Stimulated activated naive CD8-positive, alpha-beta T cell treated with anti-CD3 and anti-CD28 coated beads, Interleukin-15, Interleukin-2, amounts not matched to agents 100 U/mL and 50 U/mL, for 24 hours (primary cell): ENCODE measurements at regions not wholly inside any gene's neighbourhood (a gene's known extent, or its start where the extent isn't known, plus 50 kb on each side); places are given as distances from the start of the nearest gene placed in this dataset.
"Not testable (repeated sequence)": the region's sequence is repeated elsewhere in the genome, so short reads cannot be mapped to it uniquely, and the experiment has no call there.

ENCODE experiments used
- ATAC-seq: fragments of 150-1000 bp; cut with Tn5 transposase; one replicate; pipeline ENCODE4 v1.10.0; 2021
- DNase-seq: peaks from one replicate; pipeline ENCODE4 v3.0.0; 2021

- ATAC-seq = no peak
- DNase-seq = no peak
Measured at GRCh38 chr10:123270221-123270620, 116.0 kb downstream of the BUB3 start.

DNA sequence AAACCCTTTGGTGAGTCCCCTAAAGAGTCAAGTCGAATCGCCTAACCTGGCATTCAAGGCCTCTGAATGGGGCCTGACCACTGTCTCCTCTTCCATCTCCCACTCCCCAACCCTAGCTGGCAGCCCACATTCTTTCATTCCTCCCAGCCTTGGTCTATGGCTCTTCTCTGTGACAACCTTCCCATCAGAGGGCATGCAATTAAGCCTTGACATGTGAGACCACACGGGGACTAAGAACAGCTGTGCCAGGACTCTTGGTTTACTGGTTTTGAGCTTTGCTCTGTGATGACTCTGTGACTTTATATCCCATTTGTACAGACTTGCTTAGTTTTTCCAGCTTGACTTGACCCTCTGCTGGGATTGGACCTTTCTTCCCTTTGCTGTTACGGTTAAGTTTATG, 116.6 kb downstream of the BUB3 start:
- no peak for ATAC-seq
- DNase-seq = no peak

DNA sequence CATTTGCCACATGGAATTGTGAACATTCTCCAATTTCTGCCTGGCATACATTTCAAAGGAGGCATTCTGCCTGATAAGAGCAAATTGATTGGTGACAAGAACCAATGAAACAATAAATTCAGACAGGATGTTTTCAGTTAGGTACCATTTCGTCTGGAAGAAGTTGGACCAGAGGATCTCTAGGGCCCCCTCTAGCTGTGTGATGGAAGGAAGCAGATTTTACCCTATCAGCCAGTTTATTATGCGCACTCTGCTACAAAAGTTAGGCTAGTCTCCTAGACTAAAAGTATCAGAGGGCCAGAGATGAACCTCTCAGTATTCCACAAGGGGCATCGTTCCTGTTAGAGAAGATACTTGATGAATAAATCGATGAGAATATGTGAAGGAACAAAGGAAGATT, 118.0 kb downstream of the BUB3 start:
- DNase-seq = no peak
- ATAC-seq = no peak

DNA sequence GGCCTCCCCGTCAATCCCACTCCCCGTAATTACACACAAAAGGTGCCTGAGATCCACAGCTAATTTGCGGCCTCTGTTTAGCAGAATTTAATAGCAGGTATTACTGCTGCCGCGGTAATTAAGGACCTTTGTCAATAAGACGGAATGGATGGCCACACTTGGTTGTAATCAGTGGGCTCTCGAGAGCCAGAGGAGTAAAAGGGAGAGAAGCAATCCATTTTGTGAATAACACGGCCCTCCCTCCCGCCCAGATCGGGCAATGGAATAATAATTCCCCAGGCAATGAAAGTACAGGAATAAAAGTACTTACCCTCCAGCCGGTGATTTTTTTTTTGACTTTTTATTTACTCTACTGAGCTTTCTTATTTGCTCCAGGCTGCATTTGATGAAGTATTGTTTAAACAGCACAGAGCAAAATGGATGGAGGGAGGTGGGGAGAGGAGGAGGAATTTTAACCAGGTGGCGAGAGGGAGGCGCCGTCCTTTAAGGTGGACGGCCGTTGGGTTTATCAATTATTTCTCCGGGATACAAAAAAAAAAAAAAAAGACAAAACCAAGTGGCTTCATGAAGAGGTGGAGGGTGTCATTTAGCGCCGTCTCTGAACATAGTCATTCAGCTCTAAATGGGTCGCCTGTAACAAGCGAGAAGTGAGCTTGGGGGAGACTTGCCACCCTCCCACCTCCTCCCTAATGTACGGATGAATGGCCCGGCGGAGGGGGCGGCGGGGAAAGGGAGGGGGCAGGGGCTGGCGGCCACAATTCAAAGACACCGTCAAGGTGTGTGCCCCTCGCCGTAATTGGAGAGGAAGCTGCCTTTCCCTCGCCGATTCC, 120.3 kb downstream of the BUB3 start:
- ATAC-seq (no peak), DNase-seq (no peak)

DNA sequence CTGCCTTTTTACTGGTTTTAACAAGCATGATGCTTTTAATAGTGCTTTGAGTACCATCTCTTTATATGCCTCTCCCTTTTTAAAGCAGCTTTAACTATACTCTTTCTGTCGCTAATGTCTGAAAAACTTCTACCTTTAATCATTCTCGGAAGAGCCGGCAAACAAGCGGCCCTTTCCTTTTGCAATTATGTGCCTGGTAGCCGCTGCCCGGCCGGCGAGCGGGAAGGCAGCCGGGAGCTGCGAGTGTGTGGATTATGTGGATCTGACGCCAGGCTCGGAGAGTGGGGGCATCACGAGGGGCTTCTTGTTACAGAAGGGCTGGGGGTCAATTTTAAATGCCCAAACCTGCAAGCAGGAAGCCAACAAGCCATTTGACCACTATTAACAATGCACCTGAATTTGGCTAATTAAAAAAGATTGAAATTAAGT, 120.9 kb downstream of the BUB3 start:
- DNase-seq = no peak
- no peak for ATAC-seq

GRCh38 chr10:123278445-123278844, 124.2 kb downstream of the BUB3 start:
- no peak for DNase-seq
- ATAC-seq = peak; percentile 63

- not testable (repeated sequence) for DNase-seq, ATAC-seq
Measured at GRCh38 chr10:123283371-123283770, 129.2 kb downstream of the BUB3 start.

DNA sequence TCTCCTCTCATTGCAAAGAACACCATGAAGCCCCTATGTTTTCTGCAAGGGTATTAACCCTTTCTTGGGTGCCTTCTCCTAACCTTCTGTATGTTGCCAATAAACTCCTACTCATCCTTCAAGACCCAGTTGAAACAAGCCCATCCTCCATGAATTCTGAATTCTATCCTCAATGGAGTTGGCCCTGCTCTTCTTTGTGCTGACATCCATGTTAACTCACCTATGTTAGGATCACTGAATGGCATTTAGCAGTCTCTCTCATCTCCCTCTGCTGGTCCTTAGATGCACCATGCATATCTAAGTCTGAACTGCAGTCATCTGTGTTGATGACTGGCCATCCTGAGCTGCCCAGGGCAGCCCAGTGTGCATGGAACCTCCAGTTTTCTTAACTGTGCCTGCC, 129.8 kb downstream of the BUB3 start:
- ATAC-seq (no peak), DNase-seq (no peak)

- ATAC-seq = peak; percentile 100
- peak; percentile 44 for DNase-seq
Measured at GRCh38 chr10:123287594-123288247, 133.5 kb downstream of the BUB3 start.

GRCh38 chr10:123289432-123289831, 135.2 kb downstream of the BUB3 start:
- DNase-seq (no peak), ATAC-seq (no peak)

- DNase-seq = no peak
- no peak for ATAC-seq
Measured at GRCh38 chr10:123294109-123294508, 139.9 kb downstream of the BUB3 start.

DNA sequence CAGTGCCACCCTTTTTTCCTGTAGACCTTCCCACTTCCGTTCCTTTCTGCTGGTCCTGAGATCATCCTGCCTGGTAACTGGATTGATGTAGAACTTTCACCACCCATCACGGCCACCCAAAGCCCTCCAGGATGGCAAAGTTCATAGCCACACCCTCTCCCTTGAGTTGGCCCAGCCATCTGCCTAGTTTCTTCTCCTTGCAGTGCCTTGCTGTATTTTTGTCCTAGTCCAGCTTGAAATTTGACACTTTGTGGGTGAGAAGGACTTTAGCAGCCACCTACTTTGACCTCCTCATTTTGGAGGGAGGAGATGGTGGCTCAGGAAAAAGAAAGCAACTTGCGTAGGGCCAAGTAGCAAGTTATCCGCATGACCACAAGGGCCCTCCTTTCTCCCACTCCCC, 140.7 kb downstream of the BUB3 start:
- ATAC-seq (no peak), DNase-seq (no peak)

DNA sequence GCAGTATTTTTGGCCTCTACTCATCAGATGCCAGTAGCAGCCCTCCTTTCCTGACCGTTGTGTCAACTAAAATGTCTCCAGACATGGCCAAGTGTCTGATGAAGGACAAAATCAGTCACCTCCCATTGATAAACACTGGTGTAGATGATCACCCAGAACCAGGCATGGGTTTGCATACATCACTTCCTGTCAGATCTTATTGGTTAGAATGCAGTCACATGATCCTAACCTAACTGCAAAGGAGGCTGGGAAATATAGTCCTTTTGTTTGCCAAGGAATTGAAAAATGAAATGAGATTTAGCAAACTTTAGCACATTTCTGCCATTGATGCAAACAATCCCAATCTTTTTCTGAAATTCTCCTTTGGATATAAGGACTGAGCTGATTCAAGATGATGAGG, 141.4 kb downstream of the BUB3 start:
- DNase-seq = no peak
- ATAC-seq = no peak

GRCh38 chr10:123297175-123297574, 143.0 kb downstream of the BUB3 start:
- DNase-seq = no peak
- no peak for ATAC-seq

GRCh38 chr10:123298583-123298982, 144.4 kb downstream of the BUB3 start:
- DNase-seq (no peak), ATAC-seq (no peak)

DNA sequence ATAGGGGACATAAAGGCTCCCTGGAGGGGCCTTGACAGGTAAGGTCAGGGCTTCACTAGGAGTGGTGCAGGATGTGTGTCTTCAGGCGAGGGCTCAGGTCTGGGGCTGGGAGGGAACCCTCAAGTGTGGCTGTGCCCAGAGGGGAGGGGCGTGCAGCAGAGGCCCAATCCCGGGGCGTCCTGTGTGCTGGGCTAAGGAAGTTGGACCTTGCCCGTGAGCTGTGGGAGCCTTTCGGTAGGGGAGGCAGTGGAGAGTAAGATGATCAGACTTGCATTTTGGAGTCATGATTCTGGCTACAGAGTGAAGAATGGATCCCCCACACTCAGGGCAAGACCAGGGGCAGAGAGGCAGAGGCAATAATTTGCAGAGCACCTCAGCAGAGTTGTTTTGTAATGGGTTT, 145.4 kb downstream of the BUB3 start:
- DNase-seq = no peak
- no peak for ATAC-seq

GRCh38 chr10:123301077-123301857, 147.1 kb downstream of the BUB3 start:
- no peak for ATAC-seq

DNA sequence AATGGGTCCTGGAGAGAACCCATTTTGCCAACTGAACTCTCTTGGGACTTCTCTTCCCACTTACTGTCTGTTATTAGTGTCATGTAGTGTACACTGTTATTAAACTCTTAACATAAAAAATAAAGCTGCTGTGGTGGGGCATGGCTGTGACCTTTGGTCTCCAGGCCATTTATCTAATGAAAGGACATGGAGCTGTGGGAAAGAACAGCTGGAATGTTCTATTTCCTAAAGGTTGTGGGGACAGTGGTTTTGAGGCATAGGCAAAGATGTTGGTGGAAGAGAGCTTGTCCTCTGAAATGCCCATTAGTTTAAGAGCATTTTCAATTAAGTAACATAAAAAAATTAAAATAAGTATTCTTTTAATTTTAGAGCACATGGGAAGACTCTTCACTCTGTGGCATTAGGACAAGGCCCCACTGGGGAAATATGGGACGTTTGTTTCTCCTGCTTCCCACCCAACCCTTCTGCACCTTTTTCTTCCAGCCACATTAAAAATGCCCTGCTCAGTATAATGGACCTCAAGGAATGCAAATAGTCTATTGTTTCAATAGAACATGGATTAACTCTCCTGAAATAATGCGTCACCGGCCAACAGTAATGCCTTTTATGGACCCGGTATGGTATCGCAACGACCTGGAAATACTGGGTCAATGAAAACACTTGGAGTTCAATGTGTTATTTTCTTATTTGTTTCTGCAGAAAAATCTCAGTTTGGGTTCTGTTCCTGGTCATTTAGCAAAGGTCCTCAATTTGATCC, 149.6 kb downstream of the BUB3 start:
- ATAC-seq = no peak
- no peak for DNase-seq

More at GRCh38 chr10:123301077-123301857, 147.1 kb downstream of the BUB3 start:
- no peak for DNase-seq

GRCh38 chr10:123305671-123306070, 151.5 kb downstream of the BUB3 start:
- DNase-seq (no peak), ATAC-seq (no peak)

- ATAC-seq (no peak), DNase-seq (no peak)
Measured at GRCh38 chr10:123306290-123306689, 152.1 kb downstream of the BUB3 start.

DNA sequence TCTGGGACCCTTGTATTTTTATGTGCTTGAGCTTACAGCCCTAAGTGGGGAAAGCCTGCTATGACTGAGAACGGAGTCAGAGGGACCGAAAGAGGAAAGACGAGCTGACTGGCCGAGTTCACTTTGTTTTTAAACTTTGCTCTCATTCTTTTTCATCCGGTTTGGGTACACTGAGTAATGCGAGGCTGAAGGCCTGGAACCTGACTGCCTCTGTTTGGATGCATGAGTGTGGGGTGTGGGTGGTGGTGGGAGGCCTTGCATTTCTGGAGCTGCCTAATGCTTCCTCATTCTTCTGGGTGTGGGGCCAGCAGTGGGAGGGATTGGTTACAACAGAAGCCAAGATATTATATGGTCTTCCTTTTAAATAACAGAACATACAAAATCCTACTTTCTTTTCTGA, 155.5 kb downstream of the BUB3 start:
- ATAC-seq (no peak), DNase-seq (no peak)

DNA sequence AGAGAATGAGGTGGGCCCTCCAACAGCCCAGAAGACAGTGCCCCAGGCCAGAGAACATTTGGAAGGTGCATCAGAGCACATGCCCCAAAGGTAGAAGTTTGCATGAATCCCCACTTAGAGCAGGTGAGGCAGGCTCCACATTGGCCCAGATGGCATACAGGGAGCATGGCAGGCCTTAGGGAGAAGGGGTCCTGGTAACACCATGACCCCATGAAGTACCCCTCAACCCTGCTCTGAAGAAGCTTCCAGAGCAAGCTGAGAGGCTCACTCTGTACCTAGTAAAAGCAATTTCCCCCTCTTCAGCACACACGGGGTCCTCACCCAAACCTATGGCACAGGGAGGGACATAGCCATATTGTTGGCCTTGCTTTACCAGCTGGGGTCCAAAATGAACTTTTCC, 162.6 kb downstream of the BUB3 start:
- DNase-seq (no peak), ATAC-seq (no peak)
